ENCODE measurements at regions not wholly inside any gene's neighbourhood (a gene's known extent, or its start where the extent isn't known, plus 50 kb on each side); places are given as distances from the start of the nearest gene placed in this dataset.

DNA sequence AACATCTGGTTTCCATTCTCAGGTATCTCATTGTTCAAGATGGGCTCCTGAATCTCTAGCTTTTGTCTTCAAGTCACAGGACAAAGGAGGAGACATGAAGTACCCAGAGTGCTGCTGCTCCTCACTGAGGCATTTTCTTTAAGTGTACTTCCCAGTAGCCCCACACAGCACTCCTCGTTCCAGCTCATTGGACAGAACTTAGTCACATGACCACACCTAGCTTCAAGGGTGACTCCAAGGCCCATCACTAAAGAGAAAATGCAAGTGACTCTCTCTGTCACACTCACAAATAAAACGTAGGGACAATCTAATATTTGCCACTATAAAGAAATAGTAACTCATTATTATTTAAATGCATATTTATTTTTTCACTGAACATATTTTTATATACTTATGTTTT is 58.3 kb upstream of the NEUROD6 start:
- Histone ChIP-seq H3K27ac (no peak overlapping the region), H3K36me3 (no peaks in the 10 kb centered on the region), H3K4me1 (no peaks in the 10 kb centered on the region), H3K9me3 (no peaks in the 10 kb centered on the region), H3K27me3 (no peaks in the 10 kb centered on the region), H3K4me3 (no peak overlapping the region)
- intact Hi-C loops (cut with DNase I) = no loop called here
- DNase-seq (ENCODE audit: low spot score in 2 of 2) = no peak
- TF ChIP-seq, protein P1, sequence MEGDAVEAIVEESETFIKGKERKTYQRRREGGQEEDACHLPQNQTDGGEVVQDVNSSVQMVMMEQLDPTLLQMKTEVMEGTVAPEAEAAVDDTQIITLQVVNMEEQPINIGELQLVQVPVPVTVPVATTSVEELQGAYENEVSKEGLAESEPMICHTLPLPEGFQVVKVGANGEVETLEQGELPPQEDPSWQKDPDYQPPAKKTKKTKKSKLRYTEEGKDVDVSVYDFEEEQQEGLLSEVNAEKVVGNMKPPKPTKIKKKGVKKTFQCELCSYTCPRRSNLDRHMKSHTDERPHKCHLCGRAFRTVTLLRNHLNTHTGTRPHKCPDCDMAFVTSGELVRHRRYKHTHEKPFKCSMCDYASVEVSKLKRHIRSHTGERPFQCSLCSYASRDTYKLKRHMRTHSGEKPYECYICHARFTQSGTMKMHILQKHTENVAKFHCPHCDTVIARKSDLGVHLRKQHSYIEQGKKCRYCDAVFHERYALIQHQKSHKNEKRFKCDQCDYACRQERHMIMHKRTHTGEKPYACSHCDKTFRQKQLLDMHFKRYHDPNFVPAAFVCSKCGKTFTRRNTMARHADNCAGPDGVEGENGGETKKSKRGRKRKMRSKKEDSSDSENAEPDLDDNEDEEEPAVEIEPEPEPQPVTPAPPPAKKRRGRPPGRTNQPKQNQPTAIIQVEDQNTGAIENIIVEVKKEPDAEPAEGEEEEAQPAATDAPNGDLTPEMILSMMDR (IDR thresholded peaks at IDR 0.05) = no peak

DNA sequence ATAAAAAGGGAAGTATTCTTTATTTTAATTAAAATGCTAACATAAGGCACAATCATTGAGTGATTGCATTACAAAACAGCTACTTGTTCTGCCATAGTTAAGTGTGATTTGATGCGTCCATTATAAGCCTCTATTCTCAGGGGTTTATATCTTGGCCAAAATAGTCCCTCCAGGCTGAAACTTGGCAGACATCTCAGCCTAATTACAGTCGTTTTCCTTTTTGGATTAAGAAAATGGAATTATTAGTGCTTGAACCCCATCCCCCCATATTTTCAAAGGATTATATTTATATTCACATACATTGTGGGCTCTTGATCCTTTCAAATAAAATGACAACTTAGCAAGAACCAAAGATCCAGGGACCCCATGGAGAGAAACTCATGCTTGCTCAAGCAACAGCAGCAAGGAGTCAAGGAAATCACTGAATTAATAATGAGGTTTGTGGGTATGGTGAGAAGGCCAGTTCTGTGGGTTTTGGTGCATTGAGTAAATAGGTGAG is 66.7 kb upstream of the NEUROD6 start:
- TF ChIP-seq, protein P1 (IDR thresholded peaks at IDR 0.05) = no peak
- H3K36me3 ChIP-seq = no peaks in the 10 kb centered on the region
- H3K27me3 ChIP-seq = no peaks in the 10 kb centered on the region
- H3K4me1 ChIP-seq = no peaks in the 10 kb centered on the region
- H3K4me3 ChIP-seq = no peak overlapping the region
- no peak overlapping the region for H3K27ac ChIP-seq
- no peaks in the 10 kb centered on the region for H3K9me3 ChIP-seq
- no peak for DNase-seq (ENCODE audit: low spot score in 2 of 2)
- intact Hi-C loops (cut with DNase I) = no loop called here

DNA sequence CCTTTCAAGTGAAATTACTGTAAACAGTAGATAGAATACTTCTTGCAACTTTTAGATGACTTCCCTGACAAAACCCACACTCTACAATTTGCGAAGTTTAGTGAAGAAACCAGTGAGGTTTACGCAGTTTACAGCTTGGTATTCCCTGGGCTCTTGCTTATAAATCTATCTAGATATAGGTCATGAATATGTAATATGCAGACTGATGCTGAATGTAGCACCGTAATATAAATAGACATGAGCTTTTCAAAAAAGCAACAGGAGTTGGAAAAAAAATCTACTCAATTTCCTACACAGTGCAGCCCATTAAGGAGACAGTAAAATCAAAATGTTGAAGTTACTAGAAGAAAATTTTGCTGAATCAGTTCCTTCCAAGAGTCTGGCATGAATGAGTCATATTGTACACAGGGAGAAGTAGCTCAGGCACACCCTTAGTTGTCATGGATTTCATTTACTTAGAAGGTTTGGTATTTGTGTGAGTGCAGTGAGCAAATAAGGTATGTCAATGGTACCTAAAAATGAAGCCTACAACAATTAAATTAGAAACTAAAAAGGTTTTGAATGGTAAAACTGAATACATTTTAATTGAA is 67.7 kb upstream of the NEUROD6 start:
- H3K9me3 ChIP-seq = no peaks in the 10 kb centered on the region
- TF ChIP-seq, protein P1 (IDR thresholded peaks at IDR 0.05) = no peak

DNA sequence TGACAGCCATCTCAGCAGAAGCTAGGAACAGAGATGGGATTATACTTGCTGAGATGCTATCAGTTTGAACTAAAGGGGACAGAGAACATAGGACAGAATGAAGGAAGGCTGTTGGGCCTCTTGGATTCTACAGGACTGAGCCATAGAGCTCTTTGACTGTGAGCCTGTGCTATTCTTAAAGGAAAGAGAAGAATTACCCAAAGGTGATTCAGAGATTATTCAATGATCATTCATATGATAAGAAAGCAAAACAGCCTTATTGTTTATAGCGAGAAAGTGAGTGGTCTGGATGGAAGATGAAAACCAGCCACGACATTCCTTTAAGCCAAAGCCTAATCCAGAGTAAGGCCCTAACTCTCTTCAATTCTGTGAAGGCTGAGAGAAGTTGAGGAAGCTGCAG is 69.7 kb upstream of the NEUROD6 start:
- H3K36me3 ChIP-seq = no peaks in the 10 kb centered on the region
- intact Hi-C loops (cut with DNase I) = no loop called here
- H3K27me3 ChIP-seq = no peaks in the 10 kb centered on the region
- no peak overlapping the region for H3K4me3 ChIP-seq
- TF ChIP-seq, protein P1 (IDR thresholded peaks at IDR 0.05) = no peak
- no peaks in the 10 kb centered on the region for H3K9me3 ChIP-seq
- DNase-seq (ENCODE audit: low spot score in 2 of 2) = no peak
- H3K27ac ChIP-seq = no peak overlapping the region
- H3K4me1 ChIP-seq = no peaks in the 10 kb centered on the region

More for the DNA sequence above, 67.7 kb upstream of the NEUROD6 start:
- H3K4me3 ChIP-seq = no peak overlapping the region
- intact Hi-C loops (cut with DNase I) = no loop called here
- no peaks in the 10 kb centered on the region for H3K4me1 ChIP-seq
- H3K27me3 ChIP-seq = no peaks in the 10 kb centered on the region
- H3K36me3 ChIP-seq = no peaks in the 10 kb centered on the region
- H3K27ac ChIP-seq = no peak overlapping the region
- no peak for DNase-seq (ENCODE audit: low spot score in 2 of 2)

DNA sequence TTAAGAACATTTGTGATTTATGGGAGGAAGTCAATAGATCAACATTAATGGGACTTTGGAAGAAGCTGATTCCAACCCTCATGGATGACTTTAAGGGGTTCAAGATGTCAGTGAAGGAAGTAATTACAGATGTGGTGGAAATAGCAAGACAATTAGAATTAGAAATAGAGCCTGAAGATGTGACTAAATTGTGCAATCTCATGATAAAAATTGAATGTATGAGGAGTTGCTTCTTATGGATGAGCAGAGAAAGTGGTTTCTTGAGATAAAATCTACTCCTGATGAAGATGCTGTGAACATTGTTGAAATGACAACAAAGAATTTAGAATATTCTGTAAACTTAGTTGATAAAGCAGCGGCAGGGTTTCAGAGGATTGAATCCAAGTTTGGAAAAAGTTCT is 70.9 kb upstream of the NEUROD6 start:
- no peaks in the 10 kb centered on the region for H3K36me3 ChIP-seq

More for the DNA sequence above, 70.9 kb upstream of the NEUROD6 start:
- Histone ChIP-seq H3K27ac (no peak overlapping the region), H3K27me3 (no peaks in the 10 kb centered on the region), H3K4me1 (no peaks in the 10 kb centered on the region), H3K4me3 (no peak overlapping the region), H3K9me3 (no peaks in the 10 kb centered on the region)
- TF ChIP-seq, protein P1 (IDR thresholded peaks at IDR 0.05) = no peak
- intact Hi-C loops (cut with DNase I) = no loop called here
- no peak for DNase-seq (ENCODE audit: low spot score in 2 of 2)

Data from ascending aorta (tissue), 2 donors.